ENCODE measurements at regions not wholly inside any gene's neighbourhood (a gene's known extent, or its start where the extent isn't known, plus 50 kb on each side); places are given as distances from the start of the nearest gene placed in this dataset.

DNA sequence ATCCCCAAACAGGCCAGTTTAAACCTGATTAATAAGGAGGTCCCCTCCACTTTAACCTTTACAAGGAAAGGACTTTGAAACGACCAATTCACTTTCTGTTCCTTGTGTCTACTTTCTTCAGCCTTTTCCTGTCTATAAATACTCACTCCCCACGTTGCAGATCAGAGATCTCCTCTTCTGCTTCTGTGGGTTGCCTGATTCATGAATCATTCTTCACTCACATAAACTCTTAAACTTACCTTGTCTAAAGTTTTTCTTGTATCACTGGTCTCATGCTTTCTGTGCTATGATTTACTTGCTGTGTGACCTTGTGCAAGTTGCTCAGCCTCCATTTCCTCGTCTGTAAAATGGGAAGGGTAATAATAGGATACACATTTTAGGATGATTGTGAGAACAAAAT is 236.1 kb downstream of the QDPR start:
- TF ChIP-seq CTCF (IDR thresholded peaks at IDR 0.05), result no peak
- no peaks in the 10 kb centered on the region for H3K4me1 ChIP-seq (ENCODE audit: control insufficient read depth, insufficient read depth, low read length)
- H3K27me3 ChIP-seq (ENCODE audit: control insufficient read depth, insufficient read depth, low read length), result no peaks in the 10 kb centered on the region
- Mint-ChIP-seq H3K4me3 (no peak overlapping the region), H3K36me3 (no peaks in the 10 kb centered on the region), H3K27me3 (ENCODE audit: low read depth in 2 of 2) (peaks cover 0 to 4% of the 10 kb centered on the region in 2 donors), H3K27ac (no peak overlapping the region), H3K9me3 (peaks cover 0 to 2% of the 10 kb centered on the region in 2 donors), H3K4me1 (no peaks in the 10 kb centered on the region)
- no peaks in the 10 kb centered on the region for H3K9me3 ChIP-seq (ENCODE audit: control insufficient read depth, insufficient read depth, low read length)
- ATAC-seq (no peak), DNase-seq (no peak)
- WGBS (ENCODE audit: insufficient coverage), result 41% methylated on average over 3 of the region's 3 CpGs
- H3K4me3 ChIP-seq (ENCODE audit: low read length), result no peak overlapping the region
- intact Hi-C loops (cut with micrococcal nuclease), result no loop called here
- H3K27ac ChIP-seq (ENCODE audit: low read length), result no peak overlapping the region
- no peaks in the 10 kb centered on the region for H3K36me3 ChIP-seq (ENCODE audit: control insufficient read depth, insufficient read depth, low read length)

DNA sequence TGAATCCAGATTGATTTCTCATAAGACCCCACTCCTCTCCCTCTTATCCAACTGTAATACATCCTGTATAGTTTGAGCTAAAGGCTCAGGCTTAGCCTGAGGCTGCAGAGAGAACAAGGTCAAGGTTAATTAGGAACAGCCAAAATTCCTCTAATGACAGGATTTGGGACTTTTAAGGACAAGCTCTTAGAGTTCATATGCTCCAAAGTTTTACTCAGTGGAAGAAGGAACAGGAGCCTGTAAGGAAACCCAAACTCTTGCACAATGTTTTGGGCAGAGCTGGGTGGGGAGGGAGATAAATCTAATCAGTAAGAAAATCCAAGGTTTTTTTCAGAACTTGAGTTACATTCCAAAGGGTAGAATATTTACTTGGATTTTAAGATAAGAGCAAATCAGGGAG is 238.8 kb downstream of the QDPR start:
- Histone ChIP-seq H3K4me1 (ENCODE audit: control insufficient read depth, insufficient read depth, low read length) (no peaks in the 10 kb centered on the region), H3K36me3 (ENCODE audit: control insufficient read depth, insufficient read depth, low read length) (no peaks in the 10 kb centered on the region), H3K27ac (ENCODE audit: low read length) (no peak overlapping the region), H3K4me3 (ENCODE audit: low read length) (no peak overlapping the region), H3K27me3 (ENCODE audit: control insufficient read depth, insufficient read depth, low read length) (no peaks in the 10 kb centered on the region), H3K9me3 (ENCODE audit: control insufficient read depth, insufficient read depth, low read length) (no peaks in the 10 kb centered on the region)
- intact Hi-C loops (cut with micrococcal nuclease), result no loop called here
- H3K4me1 Mint-ChIP-seq, result no peaks in the 10 kb centered on the region
- TF ChIP-seq CTCF (IDR thresholded peaks at IDR 0.05), result no peak
- peaks cover 0 to 2% of the 10 kb centered on the region in 2 donors for H3K9me3 Mint-ChIP-seq
- ATAC-seq (no peak), DNase-seq (no peak)
- H3K27ac Mint-ChIP-seq, result no peak overlapping the region
- H3K27me3 Mint-ChIP-seq (ENCODE audit: low read depth in 2 of 2), result peaks cover 4 to 10% of the 10 kb centered on the region in 2 donors
- no peak overlapping the region for H3K4me3 Mint-ChIP-seq
- no peaks in the 10 kb centered on the region for H3K36me3 Mint-ChIP-seq

DNA sequence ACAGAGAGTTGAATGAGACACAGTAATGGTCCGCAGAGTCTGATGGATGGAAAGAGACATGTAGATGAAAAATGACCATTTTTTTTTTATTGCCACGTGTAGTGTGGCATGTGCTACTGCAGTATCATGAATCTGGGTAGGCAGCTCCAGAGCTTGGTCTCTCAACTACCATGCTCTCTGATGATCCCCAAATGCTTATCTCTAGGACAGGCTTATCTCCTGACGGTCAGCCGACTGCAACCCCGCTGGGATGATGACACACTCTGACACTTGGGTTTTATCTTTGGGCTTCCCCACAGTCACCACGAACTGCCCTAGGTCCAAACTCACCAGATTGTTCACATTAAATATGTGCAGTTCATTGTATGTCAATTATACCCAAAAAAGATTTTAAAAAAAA is 239.7 kb downstream of the QDPR start:
- Histone ChIP-seq H3K27me3 (ENCODE audit: control insufficient read depth, insufficient read depth, low read length) (no peaks in the 10 kb centered on the region), H3K4me1 (ENCODE audit: control insufficient read depth, insufficient read depth, low read length) (no peaks in the 10 kb centered on the region), H3K36me3 (ENCODE audit: control insufficient read depth, insufficient read depth, low read length) (no peaks in the 10 kb centered on the region), H3K9me3 (ENCODE audit: control insufficient read depth, insufficient read depth, low read length) (no peaks in the 10 kb centered on the region), H3K4me3 (ENCODE audit: low read length) (no peak overlapping the region), H3K27ac (ENCODE audit: low read length) (no peak overlapping the region)
- Mint-ChIP-seq H3K9me3 (peaks cover 0 to 2% of the 10 kb centered on the region in 2 donors), H3K36me3 (no peaks in the 10 kb centered on the region), H3K4me1 (no peaks in the 10 kb centered on the region), H3K27ac (no peak overlapping the region), H3K4me3 (no peak overlapping the region), H3K27me3 (ENCODE audit: low read depth in 2 of 2) (peaks cover 4 to 10% of the 10 kb centered on the region in 2 donors)
- intact Hi-C loops (cut with micrococcal nuclease), result no loop called here
- WGBS (ENCODE audit: insufficient coverage), result 84% methylated on average over 6 of the region's 6 CpGs
- DNase-seq, result no peak
- ATAC-seq, result no peak
- TF ChIP-seq CTCF (IDR thresholded peaks at IDR 0.05), result no peak

DNA sequence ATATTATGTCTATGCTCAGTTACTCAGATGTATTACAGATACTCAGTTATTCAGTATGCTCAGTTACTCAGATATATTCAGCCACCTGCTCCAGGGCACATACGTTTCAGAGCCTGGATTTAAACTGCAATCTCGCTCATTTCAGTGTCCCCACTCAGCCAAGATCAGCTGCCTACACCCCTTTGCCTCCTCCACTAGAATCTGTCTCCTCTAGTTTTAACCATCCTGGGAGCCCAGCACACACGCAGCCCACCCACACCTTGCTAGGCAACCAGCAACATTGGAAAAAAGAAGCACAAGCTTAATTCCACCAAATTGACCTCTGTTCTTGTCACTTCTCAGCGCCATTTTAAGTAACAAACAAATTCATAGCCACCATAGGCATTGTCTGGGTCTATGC is 246.2 kb downstream of the QDPR start:
- Mint-ChIP-seq H3K9me3 (peaks cover 2 to 3% of the 10 kb centered on the region in 2 donors), H3K4me1 (no peaks in the 10 kb centered on the region), H3K27me3 (ENCODE audit: low read depth in 2 of 2) (peaks cover 0 to 12% of the 10 kb centered on the region in 2 donors), H3K36me3 (no peaks in the 10 kb centered on the region), H3K27ac (no peak overlapping the region), H3K4me3 (no peak overlapping the region)
- H3K27ac ChIP-seq (ENCODE audit: low read length), result no peak overlapping the region
- DNase-seq, result no peak
- no peaks in the 10 kb centered on the region for H3K4me1 ChIP-seq (ENCODE audit: control insufficient read depth, insufficient read depth, low read length)
- intact Hi-C loops (cut with micrococcal nuclease), result no loop called here
- H3K36me3 ChIP-seq (ENCODE audit: control insufficient read depth, insufficient read depth, low read length), result no peaks in the 10 kb centered on the region
- H3K4me3 ChIP-seq (ENCODE audit: low read length), result no peak overlapping the region
- no peaks in the 10 kb centered on the region for H3K9me3 ChIP-seq (ENCODE audit: control insufficient read depth, insufficient read depth, low read length)
- no peak for TF ChIP-seq CTCF (IDR thresholded peaks at IDR 0.05)
- 80% methylated on average over 4 of the region's 4 CpGs for WGBS (ENCODE audit: insufficient coverage)
- no peak for ATAC-seq
- H3K27me3 ChIP-seq (ENCODE audit: control insufficient read depth, insufficient read depth, low read length), result no peaks in the 10 kb centered on the region
